Esophagus squamous epithelium (tissue), 4 donors: ENCODE measurements at regions not wholly inside any gene's neighbourhood (a gene's known extent, or its start where the extent isn't known, plus 50 kb on each side); places are given as distances from the start of the nearest gene placed in this dataset.

Experiments used
- CTCF ChIP-seq, 6 experiments: fragments of 450-650 bp in 4 of 6; fragments of 200-600 bp in 2 of 6; sonication (generic) in 2 of 6; IDR thresholded peaks; one replicate each; pipeline ENCODE4 v1.5.1; 2016 to 2019; ENCODE audit warnings: antibody characterized with exemption in 6 of 6, mild to moderate bottlenecking in 4 of 6, moderate library complexity in 4 of 6
- POLR2A ChIP-seq, 4 donors: fragments of 450-650 bp; IDR thresholded peaks; one replicate each; pipeline ENCODE4 v1.6.1; 2017; ENCODE audit warnings: antibody characterized with exemption in 4 of 4, mild to moderate bottlenecking in 4 of 4, moderate library complexity in 3 of 4

- TF ChIP-seq POLR2A (IDR thresholded peaks at IDR 0.05) (no peak), CTCF (IDR thresholded peaks at IDR 0.05) (no peak)
Measured at GRCh38 chr21:34201481-34201858, 128.1 kb downstream of the MRPS6 start.
